Pulmonary artery endothelial cell (primary cell): ENCODE measurements at regions not wholly inside any gene's neighbourhood (a gene's known extent, or its start where the extent isn't known, plus 50 kb on each side); places are given as distances from the start of the nearest gene placed in this dataset.
"Not testable (repeated sequence)": the region's sequence is repeated elsewhere in the genome, so short reads cannot be mapped to it uniquely, and the experiment has no call there.

Source experiments
- DNase-seq: peaks from one replicate; pipeline ENCODE4 v3.0.0-alpha.2; 2011; ENCODE audit warnings: low read depth, low spot score

DNA sequence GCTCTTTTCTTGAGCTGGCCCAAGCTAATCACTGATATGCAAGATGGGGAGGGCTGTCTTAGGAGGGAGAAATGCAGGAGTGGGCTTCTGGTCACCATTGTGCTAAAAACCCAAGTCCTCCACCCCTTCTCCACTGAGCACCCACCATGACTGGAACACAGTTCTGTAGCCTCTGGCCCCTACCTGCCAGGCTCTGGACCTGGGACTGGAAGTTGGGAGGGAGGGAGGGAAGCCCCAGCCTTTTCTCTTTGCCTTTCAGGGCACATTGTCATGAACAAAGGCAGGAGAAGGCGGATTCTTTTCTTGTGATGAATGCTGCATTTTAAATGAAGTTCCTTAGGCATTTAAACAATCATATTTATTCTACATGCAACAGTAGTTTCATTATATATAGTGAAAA, 559.1 kb upstream of the TRPC7 start:
- no peak for DNase-seq

DNA sequence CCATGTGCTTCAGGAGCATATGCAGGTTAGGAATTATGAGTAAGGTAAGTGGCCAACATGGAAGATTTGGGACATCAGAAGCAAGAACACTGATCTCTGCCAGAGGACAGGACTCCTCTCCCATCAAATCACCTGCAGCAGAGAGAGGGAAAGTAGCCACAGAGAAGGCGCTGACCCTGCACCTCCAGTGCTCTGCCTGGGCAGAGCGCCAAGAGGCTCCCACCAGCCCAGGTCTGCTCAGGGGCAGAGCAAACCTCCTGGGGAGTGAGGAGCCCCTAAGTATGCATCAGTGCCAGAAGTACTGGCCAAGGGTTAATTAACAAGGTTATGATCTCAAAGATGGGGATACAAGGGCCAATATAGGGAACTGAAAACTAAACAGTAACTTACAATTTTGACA, 545.3 kb upstream of the TRPC7 start:
- DNase-seq, result no peak

DNA sequence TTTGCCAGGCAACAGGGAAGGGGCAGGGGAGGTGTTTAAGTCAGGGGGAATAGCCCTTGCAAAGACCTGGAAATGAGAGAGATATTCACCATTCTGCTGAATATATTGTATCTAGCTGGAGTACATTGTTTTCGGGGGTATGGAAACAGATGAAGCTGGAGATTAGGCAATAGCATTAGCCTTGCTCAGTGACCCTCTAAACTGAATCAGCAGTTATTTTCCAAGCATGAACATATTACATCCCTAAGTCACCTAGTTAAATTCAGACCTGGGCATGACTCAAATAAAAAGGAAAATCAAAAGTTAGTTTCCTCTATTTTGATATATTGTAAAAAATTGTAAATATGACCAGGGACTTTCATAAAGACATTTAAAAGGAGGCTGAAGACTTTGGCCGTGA, 544.6 kb upstream of the TRPC7 start:
- no peak for DNase-seq

DNA sequence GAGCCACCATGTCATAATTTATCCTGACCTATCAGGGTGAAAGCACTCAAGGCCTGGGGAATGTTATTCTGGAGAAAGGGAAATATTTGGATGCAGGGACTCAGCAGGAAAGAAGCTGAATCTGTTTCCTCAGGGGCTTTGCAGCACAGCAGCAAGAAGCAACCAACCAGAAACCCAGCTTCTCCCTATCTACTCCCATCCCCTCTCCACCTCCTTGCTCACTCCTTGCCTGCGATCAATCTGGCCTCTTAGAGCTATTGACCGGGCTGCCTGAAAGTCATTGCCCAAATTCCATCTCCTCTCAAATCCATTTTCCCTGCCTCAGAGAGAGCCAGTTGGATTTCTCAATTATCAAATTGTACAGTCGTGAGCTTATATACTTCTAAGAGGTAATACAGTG, 542.0 kb upstream of the TRPC7 start:
- no peak for DNase-seq

DNA sequence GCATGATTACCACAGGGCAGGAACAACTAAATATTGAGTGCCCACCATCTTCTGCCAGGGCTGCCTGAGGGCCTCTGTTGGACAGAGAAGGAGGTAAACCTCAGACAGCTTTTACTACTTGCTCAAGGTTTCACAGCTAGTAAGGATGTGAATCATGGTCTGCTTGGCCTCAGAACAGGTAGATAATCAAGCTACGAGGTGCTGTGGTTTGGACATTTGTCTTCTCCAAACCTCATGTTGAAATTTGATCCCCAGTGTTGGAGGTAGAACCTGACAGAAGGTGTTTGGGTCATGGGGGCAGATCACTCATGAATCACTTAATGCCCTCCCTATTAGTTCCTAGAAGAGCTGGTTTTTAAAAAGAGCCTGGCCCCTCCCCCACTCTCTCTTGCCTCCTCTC, 541.2 kb upstream of the TRPC7 start:
- DNase-seq, result no peak

DNA sequence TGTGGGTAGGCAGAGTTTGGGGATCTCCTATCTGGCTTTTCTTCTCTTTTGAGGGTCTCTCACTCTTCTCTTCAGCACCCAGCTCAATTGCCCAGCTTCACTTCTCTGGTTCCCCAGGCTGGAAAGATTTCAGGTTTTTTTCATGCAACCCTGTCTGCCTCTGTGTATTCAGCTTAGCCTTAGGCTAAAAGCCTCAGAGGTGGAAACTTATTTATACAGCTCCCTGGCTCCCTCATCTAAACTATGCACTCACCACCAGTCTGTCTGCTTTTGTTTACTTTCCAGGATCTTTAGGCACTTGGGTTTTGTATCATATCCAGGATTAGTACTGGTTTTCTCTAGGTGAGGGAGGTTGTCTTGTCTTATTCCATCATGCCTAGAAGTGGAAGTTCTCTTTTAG, 540.2 kb upstream of the TRPC7 start:
- DNase-seq, result no peak

DNA sequence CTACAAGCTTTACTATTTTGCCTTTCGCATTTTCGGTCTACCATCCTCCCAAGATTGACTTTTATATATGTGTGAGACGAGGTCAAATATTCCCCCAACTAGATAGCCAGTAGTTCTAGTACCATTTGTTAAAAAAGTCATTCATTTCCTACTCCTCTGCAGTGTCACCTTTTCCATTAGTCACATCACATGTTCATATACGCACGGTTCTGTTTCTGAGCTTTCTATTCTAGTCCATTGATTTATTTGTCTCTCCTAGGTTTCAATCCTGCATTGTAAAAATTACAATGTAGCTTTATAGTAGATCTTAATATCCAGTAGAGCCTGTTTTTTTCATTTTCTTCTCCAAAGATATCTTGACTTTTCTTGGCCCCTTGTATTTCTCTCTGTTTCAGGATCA, 528.7 kb upstream of the TRPC7 start:
- DNase-seq, result no peak

DNA sequence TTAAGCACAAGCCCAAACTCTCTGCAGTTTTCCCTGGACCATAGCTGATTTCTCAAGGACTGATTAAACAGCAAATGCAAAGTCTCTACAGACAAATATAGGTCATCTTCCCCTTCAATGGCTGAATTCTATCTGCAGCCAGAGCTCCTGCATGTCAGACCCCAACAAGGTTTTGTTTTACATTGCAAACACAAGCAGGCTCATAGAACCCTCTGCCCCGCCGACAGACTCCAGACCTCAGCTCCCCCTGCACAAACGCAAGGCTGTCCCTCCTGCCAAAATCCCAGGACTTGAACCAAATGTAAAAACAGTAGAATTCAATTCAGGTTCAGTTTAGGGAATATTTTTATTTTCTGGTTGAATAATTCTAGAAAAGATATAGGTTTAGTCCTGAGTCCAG, 526.7 kb upstream of the TRPC7 start:
- no peak for DNase-seq

DNA sequence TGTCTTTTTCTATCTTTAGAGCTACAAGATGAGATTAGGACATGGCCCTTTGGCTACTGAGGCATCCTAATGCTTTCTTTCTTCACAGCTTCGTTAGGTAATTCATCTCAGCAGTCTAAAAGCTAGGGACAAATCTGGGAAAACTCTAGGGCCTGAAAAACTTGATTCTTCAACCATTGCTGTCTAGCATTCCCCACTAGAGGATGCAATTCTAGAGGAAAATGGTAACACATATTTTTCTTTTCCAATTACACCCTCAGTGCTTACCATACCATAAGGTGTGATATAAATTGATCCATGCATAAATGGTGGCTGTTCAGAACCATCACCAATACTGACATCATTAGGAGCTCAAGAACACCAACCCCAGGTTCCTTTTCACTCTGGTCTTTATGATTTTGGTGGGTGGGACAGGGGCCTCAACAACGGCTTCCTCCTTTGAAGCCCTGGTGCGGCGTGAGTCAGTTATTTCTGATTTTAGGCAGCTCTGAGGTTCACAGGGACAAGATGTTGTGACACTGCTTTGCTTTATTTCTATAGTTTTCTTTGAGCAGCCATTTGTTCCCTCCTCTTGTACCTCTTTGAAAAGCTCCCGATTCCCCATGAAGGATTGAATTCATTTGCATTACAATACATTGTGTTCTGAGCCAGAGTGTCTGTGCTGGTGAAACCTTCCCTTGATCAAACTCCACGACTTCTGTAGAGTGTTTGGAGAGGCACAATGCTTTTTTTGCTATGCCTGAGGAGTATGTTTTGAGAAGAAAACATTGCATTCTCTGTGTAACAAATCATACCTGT, 526.0 kb upstream of the TRPC7 start:
- no peak for DNase-seq

DNA sequence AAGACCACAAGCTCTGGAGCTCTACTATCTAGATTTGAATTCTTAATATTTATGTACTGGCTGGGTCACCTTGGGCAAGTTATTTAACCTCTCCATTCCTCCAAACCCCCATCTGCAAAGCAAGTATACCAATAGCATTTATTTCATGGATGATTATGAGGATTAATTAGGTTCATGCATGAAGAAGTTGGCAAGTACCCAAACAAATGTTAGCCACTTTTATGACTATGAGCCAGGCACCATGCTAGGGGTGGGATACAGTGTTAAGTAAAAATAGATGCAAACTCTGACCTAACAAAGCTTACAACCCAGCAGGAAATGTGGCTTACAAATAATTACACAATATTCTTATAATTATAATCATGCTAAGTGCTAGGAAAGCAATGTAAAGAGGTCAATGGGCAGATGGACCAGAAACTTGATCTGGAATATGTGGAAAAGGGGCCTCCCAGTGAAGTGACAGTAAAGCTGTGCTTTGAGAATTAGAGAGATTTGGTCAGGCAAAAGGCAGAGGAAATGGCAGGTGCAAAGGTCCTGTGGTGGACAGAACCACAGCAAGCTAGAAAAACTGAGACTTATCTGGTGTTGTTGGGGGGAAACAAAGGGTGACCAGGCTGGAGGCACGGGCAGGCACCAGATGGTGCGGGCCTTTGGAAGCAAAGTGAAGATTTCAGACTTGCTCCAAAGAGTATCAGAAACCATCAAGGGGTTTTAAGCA, 525.2 kb upstream of the TRPC7 start:
- no peak for DNase-seq

DNA sequence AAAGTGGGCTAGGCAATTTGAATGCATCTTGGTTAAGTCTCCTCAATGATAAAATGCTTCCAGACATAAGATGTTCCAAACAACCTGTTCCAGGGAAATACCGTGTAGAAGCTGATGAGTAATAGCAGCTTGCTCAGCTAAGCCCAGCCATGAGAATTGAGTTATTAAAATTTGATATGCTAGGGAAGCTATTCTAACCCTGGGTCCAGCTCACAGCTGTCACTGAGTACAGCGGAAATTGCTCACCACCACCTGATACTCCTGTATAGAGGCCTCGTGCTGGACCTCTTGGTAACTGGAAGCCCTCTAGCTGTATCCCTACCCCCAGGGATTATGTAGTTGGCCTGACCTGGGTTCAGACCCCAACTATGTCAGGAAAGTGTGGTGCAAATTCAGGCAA, 521.3 kb upstream of the TRPC7 start:
- no peak for DNase-seq

DNA sequence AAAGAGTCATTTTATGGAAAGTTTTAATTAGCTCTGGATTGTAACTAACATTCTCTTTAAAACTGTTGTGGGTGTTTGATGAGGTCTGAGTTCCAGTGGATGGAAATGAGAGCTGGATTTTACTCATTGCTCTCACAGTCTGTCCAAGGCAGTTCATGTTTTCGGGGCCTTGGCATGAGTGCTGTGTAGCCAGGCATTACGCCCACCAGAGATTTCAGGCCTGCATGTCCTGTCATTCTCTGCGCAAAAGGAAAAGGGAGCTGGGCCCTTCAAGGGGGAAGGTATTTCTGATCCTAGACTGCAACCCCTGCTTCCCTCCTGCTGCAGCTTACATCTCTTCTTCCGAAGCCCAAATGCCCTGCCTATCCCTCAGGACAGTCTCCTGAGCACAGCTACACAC, 499.6 kb upstream of the TRPC7 start:
- DNase-seq, result no peak

DNA sequence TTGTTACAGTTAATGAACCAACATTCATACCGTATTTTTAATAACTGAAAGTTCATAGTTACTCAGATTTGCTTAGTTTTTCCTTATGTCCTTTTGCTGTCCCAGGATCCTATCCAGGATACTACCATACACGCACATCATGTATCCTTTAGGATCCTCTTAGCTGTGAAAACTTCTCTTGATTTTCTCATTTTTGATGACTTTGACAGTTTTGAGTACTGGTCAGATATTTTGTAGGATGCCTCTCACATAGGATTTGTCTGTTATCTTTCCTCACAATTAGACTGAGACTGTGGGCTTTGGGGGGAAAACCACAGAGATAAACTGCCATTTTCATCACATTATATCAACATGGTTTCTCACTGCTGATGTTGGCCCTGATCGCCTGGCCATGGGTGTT, 491.3 kb upstream of the TRPC7 start:
- no peak for DNase-seq

DNA sequence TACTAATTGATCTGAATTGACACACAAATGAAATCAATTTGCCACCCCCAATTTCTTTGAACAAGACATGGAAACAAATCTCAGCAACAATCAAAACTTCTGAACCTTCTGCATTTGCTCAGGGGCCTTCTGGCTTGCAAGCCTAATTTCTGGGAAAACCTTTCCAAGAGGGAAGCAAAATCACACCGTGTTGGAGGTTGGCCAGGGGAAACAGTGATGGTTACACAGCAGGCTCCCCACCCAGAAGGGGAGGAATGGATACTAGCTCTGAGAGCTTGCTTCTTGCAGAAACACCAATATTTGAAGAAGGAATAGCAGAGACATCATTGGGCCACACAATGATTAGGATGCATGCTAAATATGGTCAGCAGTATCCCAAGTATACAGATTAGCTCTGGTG, 488.6 kb upstream of the TRPC7 start:
- no peak for DNase-seq

DNA sequence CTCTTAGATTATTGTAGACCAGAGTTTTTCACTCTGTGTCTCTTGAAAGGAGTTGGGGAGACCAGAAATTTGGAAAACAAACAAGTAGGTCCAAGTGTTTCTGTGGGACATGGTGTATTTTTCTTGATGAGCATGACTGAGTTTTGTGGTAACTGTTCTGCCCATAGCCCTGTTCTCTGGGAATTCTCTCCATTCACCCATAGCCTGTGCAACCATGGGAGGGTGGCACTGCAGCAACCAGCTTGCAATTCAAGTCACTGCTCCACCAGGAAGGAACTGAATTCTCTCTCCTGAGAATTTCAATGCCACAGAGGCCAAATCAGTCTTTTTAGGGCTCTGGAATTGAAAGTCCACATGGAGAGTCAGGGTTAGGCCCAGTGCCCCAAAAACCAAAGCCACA, 475.3 kb upstream of the TRPC7 start:
- DNase-seq, result no peak

DNA sequence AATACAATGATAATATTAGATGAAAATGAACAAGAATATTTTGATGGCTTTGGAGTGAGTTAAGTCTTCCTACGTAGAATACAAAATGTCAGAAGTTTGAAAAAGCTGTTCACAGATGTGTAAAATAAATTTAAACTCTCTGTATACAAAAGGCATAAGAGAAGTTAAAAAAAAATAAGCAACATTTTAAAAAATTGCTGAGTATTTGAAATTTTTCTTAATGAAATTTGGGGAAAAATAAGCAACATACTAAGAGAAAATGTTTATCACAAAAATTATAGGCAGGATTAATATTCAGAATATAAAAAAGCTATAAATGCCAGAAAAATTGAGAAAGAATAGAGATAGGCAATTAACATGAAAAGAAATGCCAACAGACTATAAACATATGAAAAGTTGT, 470.7 kb upstream of the TRPC7 start:
- no peak for DNase-seq

DNA sequence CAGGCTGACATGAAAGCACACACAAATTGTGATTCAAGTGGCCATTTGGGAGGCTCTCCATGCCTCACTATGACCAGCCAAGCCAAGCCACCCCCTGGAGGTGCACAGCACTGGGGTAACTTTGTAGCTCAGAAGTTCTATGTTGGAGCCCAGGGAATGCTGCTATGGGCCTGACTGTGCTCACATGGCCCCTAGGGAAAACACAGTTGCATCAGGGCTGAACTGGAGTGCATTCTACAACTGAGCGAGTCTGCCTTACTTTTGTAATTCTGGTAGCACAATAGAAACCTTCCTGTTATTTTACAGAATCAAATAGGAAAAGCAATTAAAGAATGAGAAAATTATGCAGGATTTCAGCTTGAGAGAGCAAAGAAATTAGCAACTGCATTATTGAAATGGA, 455.5 kb upstream of the TRPC7 start:
- no peak for DNase-seq

DNA sequence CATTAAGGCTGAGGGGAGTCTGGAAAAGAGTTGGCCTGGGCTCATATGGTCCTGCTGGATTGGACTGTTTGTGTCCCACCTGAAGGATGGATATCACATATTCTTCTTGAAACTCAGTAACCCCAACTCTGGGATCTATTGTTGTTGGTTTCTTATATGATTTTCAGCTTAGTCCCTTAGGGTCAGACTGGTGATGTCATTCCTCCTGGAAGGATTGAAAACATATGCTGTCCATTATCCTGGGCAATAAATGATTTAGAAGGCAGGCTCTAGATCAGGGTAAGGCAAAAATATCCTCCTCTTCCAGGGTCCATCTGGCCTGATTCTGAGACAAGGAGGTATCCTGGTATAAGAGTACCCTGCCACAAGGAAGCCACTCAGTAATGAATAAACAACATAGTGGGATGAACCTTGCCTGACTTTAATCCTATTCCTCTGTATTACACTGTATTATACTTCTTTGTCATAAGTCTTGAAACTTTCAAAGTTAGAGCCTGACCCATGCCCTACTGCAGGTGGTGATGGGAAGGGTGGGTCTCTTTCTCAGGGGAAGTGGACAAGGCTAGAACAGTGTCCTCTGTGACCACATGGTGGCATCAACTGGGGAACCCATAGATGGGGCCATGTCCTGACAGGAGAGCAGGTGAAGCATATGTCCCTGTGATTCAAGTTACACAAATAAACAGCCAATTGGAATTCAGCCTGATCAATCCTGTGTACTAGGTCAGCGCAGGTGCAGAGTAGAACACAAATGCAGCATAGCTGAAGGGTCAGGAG, 454.4 kb upstream of the TRPC7 start:
- no peak for DNase-seq

DNA sequence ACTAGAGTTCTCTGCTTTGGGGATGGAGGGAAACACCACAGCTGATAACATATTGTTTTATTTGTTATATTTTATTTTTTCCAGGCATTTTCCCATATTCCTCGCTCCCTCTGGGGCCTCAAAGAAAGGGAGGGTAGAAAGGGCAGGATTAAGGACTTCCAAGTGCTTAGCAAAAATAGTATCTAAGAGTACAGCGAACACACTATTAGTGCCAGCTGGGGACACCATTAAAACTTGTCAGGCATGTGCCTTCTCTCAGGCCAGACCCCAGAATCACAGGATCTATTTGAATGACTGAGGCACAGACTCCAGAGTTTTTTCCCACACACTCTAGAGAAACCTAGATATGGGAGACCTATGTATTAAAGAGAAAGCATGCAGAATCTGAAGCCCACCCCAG, 451.0 kb upstream of the TRPC7 start:
- DNase-seq, result no peak

DNA sequence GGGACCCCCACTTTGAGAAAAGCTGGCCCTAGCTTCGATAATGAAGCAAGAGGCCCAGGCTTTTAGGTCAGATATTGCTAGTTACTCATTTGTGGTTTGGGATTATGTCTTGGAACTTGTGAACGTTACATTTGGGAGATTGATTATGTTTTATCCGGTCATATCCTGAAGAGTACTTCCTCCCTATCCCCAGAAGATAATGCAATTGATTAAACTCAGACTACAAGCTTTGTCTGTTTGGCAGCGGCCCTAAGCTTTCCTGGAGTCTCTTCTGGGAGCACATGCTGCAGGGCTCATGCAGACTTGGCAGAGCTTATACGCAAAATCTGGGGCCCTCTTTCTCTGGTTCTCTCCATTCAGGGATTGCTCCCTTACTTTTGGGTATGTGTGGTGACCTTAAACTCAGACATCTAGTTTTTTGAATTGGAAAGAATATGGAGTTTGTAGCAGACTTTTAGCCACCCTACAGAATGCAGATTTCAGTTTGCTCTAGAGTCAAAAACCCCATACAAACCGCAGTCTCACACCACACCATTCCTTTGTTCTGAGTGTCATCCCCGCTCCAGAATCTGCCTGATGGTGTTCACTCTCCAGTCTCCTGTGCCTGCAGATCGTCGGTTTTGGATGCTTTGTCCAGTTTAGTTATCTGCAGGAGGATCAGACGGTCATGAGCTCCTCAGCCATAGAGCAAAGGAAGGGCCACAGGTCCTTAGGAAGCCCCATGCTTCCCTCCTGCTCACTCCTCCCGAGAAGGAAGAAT, 449.5 kb upstream of the TRPC7 start:
- no peak for DNase-seq

DNA sequence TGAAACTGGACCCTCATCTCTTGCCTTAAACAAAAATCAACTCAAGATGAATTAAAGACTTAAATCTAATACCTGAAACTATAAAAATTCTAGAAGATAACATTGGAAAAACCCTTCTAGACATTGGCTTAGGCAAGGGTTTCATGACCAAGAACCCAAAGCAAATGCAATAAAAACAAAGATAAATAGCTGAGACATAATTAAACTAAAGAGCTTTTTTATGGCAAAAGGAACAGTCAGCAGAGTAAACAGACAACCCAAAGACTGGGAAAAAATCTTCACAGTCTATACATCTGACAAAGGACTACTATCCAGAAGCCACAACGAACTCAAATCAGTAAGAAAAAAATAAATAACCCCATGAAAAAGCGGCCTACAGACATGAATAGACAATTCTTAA, 446.9 kb upstream of the TRPC7 start:
- not testable (repeated sequence) for DNase-seq

DNA sequence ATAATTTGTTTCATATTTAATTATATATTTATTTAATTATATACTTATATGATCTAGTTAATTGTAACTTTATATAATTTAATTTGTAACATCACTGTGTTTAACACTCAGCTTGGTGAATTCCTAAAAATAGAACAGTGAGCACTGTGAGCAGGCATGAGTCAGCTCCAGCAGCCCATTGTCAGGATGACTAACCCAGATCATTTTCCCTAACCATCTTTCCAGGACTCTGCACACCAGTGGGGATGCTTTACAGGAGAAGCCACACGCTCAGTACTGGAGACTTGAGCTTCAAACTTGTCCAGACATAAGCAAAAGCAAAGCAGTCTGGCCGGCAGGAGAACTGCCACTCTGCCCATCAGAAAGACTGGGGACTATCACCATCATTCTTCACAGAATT, 446.2 kb upstream of the TRPC7 start:
- peak; percentile 1 for DNase-seq
